ENCODE measurements at regions not wholly inside any gene's neighbourhood (a gene's known extent, or its start where the extent isn't known, plus 50 kb on each side); places are given as distances from the start of the nearest gene placed in this dataset.
A peak's percentile ranks its signal among the peaks of the same experiment; 100 is the strongest.

GRCh38 chr6:67706388-67706787, 928.7 kb upstream of the ADGRB3 start:
- TF ChIP-seq EZH2phosphoT487 (IDR thresholded peaks at IDR 0.05; ENCODE audit: borderline replicate concordance, low read length), result no peak
- TF ChIP-seq EZH2 (IDR thresholded peaks at IDR 0.05; ENCODE audit: low read length, unreplicated experiment), result no peak
- TF ChIP-seq CTCF (conservative IDR thresholded peaks at IDR 0.05; ENCODE audit: low read depth, low read length), result no peak
- H3K79me2 ChIP-seq (ENCODE audit: low read length), result no peaks in the 10 kb centered on the region
- no peaks in the 10 kb centered on the region for H3K36me3 ChIP-seq (ENCODE audit: low read depth, low read length)
- H3K27me3 ChIP-seq (ENCODE audit: low read length), result no peaks in the 10 kb centered on the region
- no peaks in the 10 kb centered on the region for H3K9me2 ChIP-seq (replicated peaks; ENCODE audit: low read length)
- no peak overlapping the region for H3K27ac ChIP-seq (ENCODE audit: low read length)
- intact Hi-C loops (cut with micrococcal nuclease), result no loop called here
- no peak for DNase-seq
- no peak overlapping the region for H3K9ac ChIP-seq (ENCODE audit: low read length)
- no peak for ATAC-seq
- H3F3A ChIP-seq (ENCODE audit: low read length, unreplicated experiment), result no peaks in the 10 kb centered on the region
- ChIA-PET POLR2A (ENCODE audit: unreplicated experiment) (no interaction called here), CTCF (no interaction called here)
- H2AFZ ChIP-seq (ENCODE audit: low read length), result no peak overlapping the region
- no TSS peak for BruUV-seq (replicated peaks)
- no peaks in the 10 kb centered on the region for H3K9me3 ChIP-seq (ENCODE audit: low read length)
- H3K4me3 ChIP-seq (ENCODE audit: low read length), result no peak overlapping the region
- no peaks in the 10 kb centered on the region for H3K4me1 ChIP-seq (ENCODE audit: insufficient read depth, low read length)
- no peaks in the 10 kb centered on the region for H4K20me1 ChIP-seq (ENCODE audit: low read length)
- H3K4me2 ChIP-seq (ENCODE audit: low read length), result no peak overlapping the region

GRCh38 chr6:67698534-67698933, 936.5 kb upstream of the ADGRB3 start:
- intact Hi-C loops (cut with micrococcal nuclease), result no loop called here
- CTCF ChIA-PET, result no interaction called here

GRCh38 chr6:67694127-67694526, 941.0 kb upstream of the ADGRB3 start:
- intact Hi-C loops (cut with micrococcal nuclease), result no loop called here
- no TSS peak for BruUV-seq (replicated peaks)
- Histone ChIP-seq H3K9me3 (ENCODE audit: low read length) (no peaks in the 10 kb centered on the region), H3K27me3 (ENCODE audit: low read length) (no peaks in the 10 kb centered on the region), H3K4me3 (ENCODE audit: low read length) (no peak overlapping the region), H3K4me2 (ENCODE audit: low read length) (no peak overlapping the region), H3K36me3 (ENCODE audit: low read depth, low read length) (no peaks in the 10 kb centered on the region), H3K27ac (ENCODE audit: low read length) (no peak overlapping the region), H3K4me1 (ENCODE audit: insufficient read depth, low read length) (no peaks in the 10 kb centered on the region), H4K20me1 (ENCODE audit: low read length) (no peaks in the 10 kb centered on the region), H3K9me2 (replicated peaks; ENCODE audit: low read length) (no peaks in the 10 kb centered on the region), H3F3A (ENCODE audit: low read length, unreplicated experiment) (no peaks in the 10 kb centered on the region), H3K9ac (ENCODE audit: low read length) (no peak overlapping the region), H3K79me2 (ENCODE audit: low read length) (no peaks in the 10 kb centered on the region), H2AFZ (ENCODE audit: low read length) (no peak overlapping the region)
- CTCF ChIA-PET, result no interaction called here
- POLR2A ChIA-PET (ENCODE audit: unreplicated experiment), result no interaction called here
- TF ChIP-seq EZH2phosphoT487 (IDR thresholded peaks at IDR 0.05; ENCODE audit: borderline replicate concordance, low read length), result no peak
- no peak for TF ChIP-seq EZH2 (IDR thresholded peaks at IDR 0.05; ENCODE audit: low read length, unreplicated experiment)
- TF ChIP-seq CTCF (conservative IDR thresholded peaks at IDR 0.05; ENCODE audit: low read depth, low read length), result peak; percentile 26; the same call in 1 of the 2 replicates
- ATAC-seq, result no peak
- DNase-seq, result peak; percentile 19

More at GRCh38 chr6:67698534-67698933, 936.5 kb upstream of the ADGRB3 start:
- no peak overlapping the region for H3K9ac ChIP-seq (ENCODE audit: low read length)
- H3K9me2 ChIP-seq (replicated peaks; ENCODE audit: low read length), result no peaks in the 10 kb centered on the region
- no peaks in the 10 kb centered on the region for H3K79me2 ChIP-seq (ENCODE audit: low read length)
- H3K4me1 ChIP-seq (ENCODE audit: insufficient read depth, low read length), result no peaks in the 10 kb centered on the region
- no peak overlapping the region for H2AFZ ChIP-seq (ENCODE audit: low read length)
- H3K27ac ChIP-seq (ENCODE audit: low read length), result no peak overlapping the region
- TF ChIP-seq EZH2 (IDR thresholded peaks at IDR 0.05; ENCODE audit: low read length, unreplicated experiment) (no peak), CTCF (conservative IDR thresholded peaks at IDR 0.05; ENCODE audit: low read depth, low read length) (no peak), EZH2phosphoT487 (IDR thresholded peaks at IDR 0.05; ENCODE audit: borderline replicate concordance, low read length) (no peak)
- H3K36me3 ChIP-seq (ENCODE audit: low read depth, low read length), result no peaks in the 10 kb centered on the region
- H3K27me3 ChIP-seq (ENCODE audit: low read length), result no peaks in the 10 kb centered on the region
- H3K4me2 ChIP-seq (ENCODE audit: low read length), result no peak overlapping the region
- no peaks in the 10 kb centered on the region for H3K9me3 ChIP-seq (ENCODE audit: low read length)
- no peaks in the 10 kb centered on the region for H3F3A ChIP-seq (ENCODE audit: low read length, unreplicated experiment)
- POLR2A ChIA-PET (ENCODE audit: unreplicated experiment), result no interaction called here
- no peak overlapping the region for H3K4me3 ChIP-seq (ENCODE audit: low read length)
- no peaks in the 10 kb centered on the region for H4K20me1 ChIP-seq (ENCODE audit: low read length)
- ATAC-seq, result peak; percentile 61
- BruUV-seq (replicated peaks), result no TSS peak
- DNase-seq, result peak; percentile 22
